Stimulated activated CD4-positive, alpha-beta T cell treated with anti-CD3 and anti-CD28 coated beads, Interleukin-15, amount 100 ng/mL, for 24 hours (primary cell): ENCODE measurements at regions not wholly inside any gene's neighbourhood (a gene's known extent, or its start where the extent isn't known, plus 50 kb on each side); places are given as distances from the start of the nearest gene placed in this dataset.
A peak's percentile ranks its signal among the peaks of the same experiment; 100 is the strongest.
"Not testable (repeated sequence)": the region's sequence is repeated elsewhere in the genome, so short reads cannot be mapped to it uniquely, and the experiment has no call there.

ENCODE experiments used
- DNase-seq: peaks from one replicate; pipeline ENCODE4 v3.0.0-alpha.2; 2020

GRCh38 chr21:34276711-34277425 lies 86.9 kb upstream of the KCNE2 start:
- peak; percentile 39 for DNase-seq

GRCh38 chr21:34278451-34278850 lies 85.4 kb upstream of the KCNE2 start:
- DNase-seq: no peak

GRCh38 chr21:34279285-34279684 lies 84.5 kb upstream of the KCNE2 start:
- no peak for DNase-seq

- no peak for DNase-seq
Measured at GRCh38 chr21:34279883-34280282, 83.9 kb upstream of the KCNE2 start.

GRCh38 chr21:34280389-34280795 lies 83.4 kb upstream of the KCNE2 start:
- DNase-seq: no peak

- DNase-seq: no peak
Measured at GRCh38 chr21:34280959-34281358, 82.8 kb upstream of the KCNE2 start.

GRCh38 chr21:34282223-34282622 lies 81.6 kb upstream of the KCNE2 start:
- no peak for DNase-seq

- DNase-seq: no peak
Measured at GRCh38 chr21:34284666-34285065, 79.1 kb upstream of the KCNE2 start.

- DNase-seq: not testable (repeated sequence)
Measured at GRCh38 chr21:34288042-34288441, 75.8 kb upstream of the KCNE2 start.

GRCh38 chr21:34289856-34290255 lies 74.0 kb upstream of the KCNE2 start:
- no peak for DNase-seq

GRCh38 chr21:34296878-34297277 lies 66.9 kb upstream of the KCNE2 start:
- no peak for DNase-seq

GRCh38 chr21:34298534-34299167 lies 65.2 kb upstream of the KCNE2 start:
- DNase-seq: no peak

GRCh38 chr21:34299168-34299539 lies 64.7 kb upstream of the KCNE2 start:
- DNase-seq: no peak

GRCh38 chr21:34302521-34302920 lies 61.3 kb upstream of the KCNE2 start:
- DNase-seq: no peak

GRCh38 chr21:34305605-34306604 lies 57.9 kb upstream of the KCNE2 start:
- no peak for DNase-seq

GRCh38 chr21:34307991-34308532 lies 55.7 kb upstream of the KCNE2 start:
- no peak for DNase-seq

GRCh38 chr21:34311561-34312330 lies 52.1 kb upstream of the KCNE2 start:
- DNase-seq: no peak

GRCh38 chr21:34313116-34313515 lies 50.7 kb upstream of the KCNE2 start:
- DNase-seq: no peak
